ENCODE measurements at regions not wholly inside any gene's neighbourhood (a gene's known extent, or its start where the extent isn't known, plus 50 kb on each side); places are given as distances from the start of the nearest gene placed in this dataset.

DNA sequence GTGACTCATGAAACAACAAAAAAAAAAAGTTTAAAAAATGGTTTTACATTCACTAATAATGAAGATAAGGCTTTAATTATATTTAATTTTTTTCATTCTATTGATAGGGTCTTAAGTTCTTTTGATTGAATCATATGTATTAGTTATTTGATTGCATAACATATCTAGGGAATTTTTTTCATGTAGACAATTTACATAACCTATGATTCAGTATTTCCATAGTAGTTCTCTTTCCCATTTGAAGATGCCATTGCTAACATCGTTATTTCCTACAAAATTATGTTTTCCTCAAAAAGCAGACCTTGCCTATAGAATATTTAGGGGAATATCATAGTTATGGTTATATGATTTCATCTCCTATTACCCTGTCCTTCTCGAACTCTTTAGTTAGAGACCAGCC is 463.4 kb downstream of the TFAP2B start:
- TF ChIP-seq, protein P1, sequence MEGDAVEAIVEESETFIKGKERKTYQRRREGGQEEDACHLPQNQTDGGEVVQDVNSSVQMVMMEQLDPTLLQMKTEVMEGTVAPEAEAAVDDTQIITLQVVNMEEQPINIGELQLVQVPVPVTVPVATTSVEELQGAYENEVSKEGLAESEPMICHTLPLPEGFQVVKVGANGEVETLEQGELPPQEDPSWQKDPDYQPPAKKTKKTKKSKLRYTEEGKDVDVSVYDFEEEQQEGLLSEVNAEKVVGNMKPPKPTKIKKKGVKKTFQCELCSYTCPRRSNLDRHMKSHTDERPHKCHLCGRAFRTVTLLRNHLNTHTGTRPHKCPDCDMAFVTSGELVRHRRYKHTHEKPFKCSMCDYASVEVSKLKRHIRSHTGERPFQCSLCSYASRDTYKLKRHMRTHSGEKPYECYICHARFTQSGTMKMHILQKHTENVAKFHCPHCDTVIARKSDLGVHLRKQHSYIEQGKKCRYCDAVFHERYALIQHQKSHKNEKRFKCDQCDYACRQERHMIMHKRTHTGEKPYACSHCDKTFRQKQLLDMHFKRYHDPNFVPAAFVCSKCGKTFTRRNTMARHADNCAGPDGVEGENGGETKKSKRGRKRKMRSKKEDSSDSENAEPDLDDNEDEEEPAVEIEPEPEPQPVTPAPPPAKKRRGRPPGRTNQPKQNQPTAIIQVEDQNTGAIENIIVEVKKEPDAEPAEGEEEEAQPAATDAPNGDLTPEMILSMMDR (IDR thresholded peaks at IDR 0.05 in 2 of 3, conservative IDR thresholded peaks at IDR 0.05 in 1 of 3; ENCODE audit: control insufficient read depth in 2 of 3, extremely low read depth in 1 of 3, insufficient read depth in 1 of 3, low read depth in 3 of 3, low read length in 3 of 3), result no peak
- TF ChIP-seq, protein P2, sequence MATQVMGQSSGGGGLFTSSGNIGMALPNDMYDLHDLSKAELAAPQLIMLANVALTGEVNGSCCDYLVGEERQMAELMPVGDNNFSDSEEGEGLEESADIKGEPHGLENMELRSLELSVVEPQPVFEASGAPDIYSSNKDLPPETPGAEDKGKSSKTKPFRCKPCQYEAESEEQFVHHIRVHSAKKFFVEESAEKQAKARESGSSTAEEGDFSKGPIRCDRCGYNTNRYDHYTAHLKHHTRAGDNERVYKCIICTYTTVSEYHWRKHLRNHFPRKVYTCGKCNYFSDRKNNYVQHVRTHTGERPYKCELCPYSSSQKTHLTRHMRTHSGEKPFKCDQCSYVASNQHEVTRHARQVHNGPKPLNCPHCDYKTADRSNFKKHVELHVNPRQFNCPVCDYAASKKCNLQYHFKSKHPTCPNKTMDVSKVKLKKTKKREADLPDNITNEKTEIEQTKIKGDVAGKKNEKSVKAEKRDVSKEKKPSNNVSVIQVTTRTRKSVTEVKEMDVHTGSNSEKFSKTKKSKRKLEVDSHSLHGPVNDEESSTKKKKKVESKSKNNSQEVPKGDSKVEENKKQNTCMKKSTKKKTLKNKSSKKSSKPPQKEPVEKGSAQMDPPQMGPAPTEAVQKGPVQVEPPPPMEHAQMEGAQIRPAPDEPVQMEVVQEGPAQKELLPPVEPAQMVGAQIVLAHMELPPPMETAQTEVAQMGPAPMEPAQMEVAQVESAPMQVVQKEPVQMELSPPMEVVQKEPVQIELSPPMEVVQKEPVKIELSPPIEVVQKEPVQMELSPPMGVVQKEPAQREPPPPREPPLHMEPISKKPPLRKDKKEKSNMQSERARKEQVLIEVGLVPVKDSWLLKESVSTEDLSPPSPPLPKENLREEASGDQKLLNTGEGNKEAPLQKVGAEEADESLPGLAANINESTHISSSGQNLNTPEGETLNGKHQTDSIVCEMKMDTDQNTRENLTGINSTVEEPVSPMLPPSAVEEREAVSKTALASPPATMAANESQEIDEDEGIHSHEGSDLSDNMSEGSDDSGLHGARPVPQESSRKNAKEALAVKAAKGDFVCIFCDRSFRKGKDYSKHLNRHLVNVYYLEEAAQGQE (IDR thresholded peaks at IDR 0.05; ENCODE audit: low read depth, low read length), result no peak
- TF ChIP-seq, protein P3, sequence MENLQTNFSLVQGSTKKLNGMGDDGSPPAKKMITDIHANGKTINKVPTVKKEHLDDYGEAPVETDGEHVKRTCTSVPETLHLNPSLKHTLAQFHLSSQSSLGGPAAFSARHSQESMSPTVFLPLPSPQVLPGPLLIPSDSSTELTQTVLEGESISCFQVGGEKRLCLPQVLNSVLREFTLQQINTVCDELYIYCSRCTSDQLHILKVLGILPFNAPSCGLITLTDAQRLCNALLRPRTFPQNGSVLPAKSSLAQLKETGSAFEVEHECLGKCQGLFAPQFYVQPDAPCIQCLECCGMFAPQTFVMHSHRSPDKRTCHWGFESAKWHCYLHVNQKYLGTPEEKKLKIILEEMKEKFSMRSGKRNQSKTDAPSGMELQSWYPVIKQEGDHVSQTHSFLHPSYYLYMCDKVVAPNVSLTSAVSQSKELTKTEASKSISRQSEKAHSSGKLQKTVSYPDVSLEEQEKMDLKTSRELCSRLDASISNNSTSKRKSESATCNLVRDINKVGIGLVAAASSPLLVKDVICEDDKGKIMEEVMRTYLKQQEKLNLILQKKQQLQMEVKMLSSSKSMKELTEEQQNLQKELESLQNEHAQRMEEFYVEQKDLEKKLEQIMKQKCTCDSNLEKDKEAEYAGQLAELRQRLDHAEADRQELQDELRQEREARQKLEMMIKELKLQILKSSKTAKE (IDR thresholded peaks at IDR 0.05; ENCODE audit: low read depth, poor library complexity, severe bottlenecking), result no peak
- TF ChIP-seq CREB1 (IDR thresholded peaks at IDR 0.05; ENCODE audit: low read depth) (no peak), SP1 (IDR thresholded peaks at IDR 0.05; ENCODE audit: low read depth, low read length) (no peak), EP300 (IDR thresholded peaks at IDR 0.05; ENCODE audit: borderline replicate concordance in 1 of 2, control insufficient read depth in 1 of 2, low read depth in 2 of 2, low read length in 2 of 2) (no peak), BCL11A (IDR thresholded peaks at IDR 0.05; ENCODE audit: low read depth, low read length) (no peak), RFX5 (IDR thresholded peaks at IDR 0.05; ENCODE audit: low read depth, low read length) (no peak), NFIC (IDR thresholded peaks at IDR 0.05; ENCODE audit: low read depth, low read length) (no peak)

Data from GM12878 (cell line).